ENCODE measurements at regions not wholly inside any gene's neighbourhood (a gene's known extent, or its start where the extent isn't known, plus 50 kb on each side); places are given as distances from the start of the nearest gene placed in this dataset.

GRCh38 chr16:14321542-14321941 lies 250.4 kb downstream of the MRTFB start:
- no peaks in the 10 kb centered on the region for H3K27me3 ChIP-seq
- 43% methylated on average over 3 of the region's 6 CpGs for WGBS
- no peaks in the 10 kb centered on the region for H3K36me3 ChIP-seq
- peaks cover 5% of the 10 kb centered on the region for H3K4me1 ChIP-seq
- no peaks in the 10 kb centered on the region for H3K9me3 ChIP-seq
- no peak overlapping the region for H3K27ac ChIP-seq
- no peak for TF ChIP-seq CTCF (IDR thresholded peaks at IDR 0.05)
- no peak for TF ChIP-seq POLR2AphosphoS5 (IDR thresholded peaks at IDR 0.05)
- no peak for TF ChIP-seq POLR2A (IDR thresholded peaks at IDR 0.05)
- no peak for TF ChIP-seq EP300 (IDR thresholded peaks at IDR 0.05)
- no peak for DNase-seq (ENCODE audit: low spot score in 2 of 2)
- H3K4me3 ChIP-seq = no peak overlapping the region

GRCh38 chr16:14320406-14320805 lies 249.3 kb downstream of the MRTFB start:
- Histone ChIP-seq H3K36me3 (no peaks in the 10 kb centered on the region), H3K27me3 (no peaks in the 10 kb centered on the region), H3K9me3 (no peaks in the 10 kb centered on the region), H3K27ac (no peak overlapping the region), H3K4me3 (no peak overlapping the region), H3K4me1 (no peaks in the 10 kb centered on the region)
- TF ChIP-seq EP300 (IDR thresholded peaks at IDR 0.05) = no peak
- no peak for TF ChIP-seq POLR2AphosphoS5 (IDR thresholded peaks at IDR 0.05)
- no peak for TF ChIP-seq CTCF (IDR thresholded peaks at IDR 0.05)
- no peak for TF ChIP-seq POLR2A (IDR thresholded peaks at IDR 0.05)
- 95% methylated on average over 4 of the region's 4 CpGs for WGBS
- DNase-seq (ENCODE audit: low spot score in 2 of 2) = no peak

Data from suprapubic skin (tissue), 4 donors.